HG02885 (cell line): ENCODE measurements at regions not wholly inside any gene's neighbourhood (a gene's known extent, or its start where the extent isn't known, plus 50 kb on each side); places are given as distances from the start of the nearest gene placed in this dataset.
A peak's percentile ranks its signal among the peaks of the same experiment; 100 is the strongest.
"Not testable (repeated sequence)": the region's sequence is repeated elsewhere in the genome, so short reads cannot be mapped to it uniquely, and the experiment has no call there.

ENCODE experiments used
- ATAC-seq: cut with Tn5 transposase; IDR thresholded peaks from one replicate; pipeline ENCODE4 v1.9.1; 2021; ENCODE audit warnings: mild to moderate bottlenecking; ENCODE audit not compliant: unreplicated experiment, poor library complexity

DNA sequence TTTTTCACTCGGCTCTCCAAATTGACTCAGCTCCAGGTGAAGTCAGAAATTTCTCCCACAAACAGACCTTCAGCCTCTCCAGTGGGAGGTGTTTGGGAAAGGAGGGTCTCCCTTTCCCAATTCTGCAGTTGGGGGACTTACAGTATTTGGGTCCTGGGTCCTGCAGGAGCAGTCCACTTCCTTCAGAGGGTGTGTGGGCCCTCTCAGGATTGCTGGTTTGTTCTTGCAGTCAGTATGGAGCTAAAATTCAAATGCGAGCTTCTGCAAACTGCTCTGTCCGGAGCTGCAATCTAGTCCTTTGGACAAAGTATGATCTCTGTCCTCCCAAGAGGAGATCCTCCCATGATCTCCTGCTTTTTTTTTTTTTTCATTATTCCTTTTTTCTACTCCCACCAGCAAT is 87.9 kb upstream of the MSTN start:
- no peak for ATAC-seq

- no peak for ATAC-seq
Observed at GRCh38 chr2:190149908-190150307, 87.4 kb upstream of the MSTN start.

- no peak for ATAC-seq
Observed at GRCh38 chr2:190149200-190149599, 86.7 kb upstream of the MSTN start.

GRCh38 chr2:190146109-190146508 is 83.6 kb upstream of the MSTN start:
- ATAC-seq: not testable (repeated sequence)

DNA sequence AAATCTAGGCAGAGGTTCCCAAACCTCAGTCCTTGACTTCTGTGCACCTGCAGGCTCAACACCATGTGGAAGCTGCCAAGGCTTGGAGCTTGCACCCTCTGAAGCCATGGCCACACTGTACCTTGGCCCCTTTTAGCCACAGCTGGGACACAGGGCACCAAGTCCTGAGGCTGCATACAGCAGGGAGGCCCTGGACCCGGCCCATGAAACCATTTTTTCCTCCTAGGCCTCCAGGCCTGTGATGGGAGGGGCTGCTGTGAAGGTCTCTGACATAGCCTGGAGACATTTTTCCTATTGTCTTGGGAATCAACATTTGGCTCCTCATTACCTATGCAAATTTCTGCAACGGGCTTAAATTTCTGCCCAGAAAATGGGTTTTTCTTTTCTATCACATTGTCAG is 77.9 kb upstream of the MSTN start:
- not testable (repeated sequence) for ATAC-seq

- ATAC-seq: no peak
Observed at GRCh38 chr2:190139371-190139770, 76.8 kb upstream of the MSTN start.

- no peak for ATAC-seq
Observed at GRCh38 chr2:190138032-190138431, 75.5 kb upstream of the MSTN start.

DNA sequence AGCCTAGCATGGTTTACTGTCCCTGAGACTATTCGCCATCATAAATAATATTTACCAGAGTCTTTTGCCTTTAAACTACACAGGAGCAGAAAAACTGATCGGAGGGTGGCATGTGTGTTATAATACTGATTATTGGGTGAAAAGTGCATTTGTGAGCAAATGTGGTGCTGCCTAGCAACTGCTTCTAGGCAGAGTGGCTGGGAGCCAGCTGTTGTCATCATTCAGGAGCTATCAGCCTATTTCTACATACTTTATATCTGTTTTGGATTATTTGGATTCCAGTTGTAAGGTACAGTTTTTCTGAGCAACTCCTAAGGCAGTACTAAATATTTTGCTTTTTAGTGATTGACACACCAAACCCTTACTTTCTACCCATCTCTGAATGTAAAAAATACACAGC is 75.0 kb upstream of the MSTN start:
- ATAC-seq: no peak

- no peak for ATAC-seq
Observed at GRCh38 chr2:190136825-190137224, 74.3 kb upstream of the MSTN start.

DNA sequence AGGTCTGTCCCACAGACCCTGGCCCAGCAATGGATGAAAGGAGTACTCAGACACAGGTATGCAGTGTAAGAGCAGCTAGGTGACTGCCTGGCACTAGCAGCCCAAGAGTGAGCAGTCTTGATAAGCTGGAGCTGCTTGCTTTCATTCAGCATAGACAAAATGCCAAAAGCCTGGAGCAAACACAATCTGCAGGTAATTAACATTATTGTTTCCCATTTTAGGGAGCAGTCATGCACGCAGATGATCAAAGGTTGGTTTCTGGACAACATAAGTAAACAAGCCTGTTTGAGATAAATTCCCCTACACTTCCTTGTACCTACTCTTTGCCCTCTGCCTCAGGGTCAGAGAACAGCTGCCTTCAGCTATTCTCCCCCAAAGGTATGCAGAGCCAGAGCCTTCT is 73.7 kb upstream of the MSTN start:
- ATAC-seq: no peak

GRCh38 chr2:190129421-190130199 is 67.1 kb upstream of the MSTN start:
- no peak for ATAC-seq

- ATAC-seq: no peak
Observed at GRCh38 chr2:190127651-190128050, 65.1 kb upstream of the MSTN start.

DNA sequence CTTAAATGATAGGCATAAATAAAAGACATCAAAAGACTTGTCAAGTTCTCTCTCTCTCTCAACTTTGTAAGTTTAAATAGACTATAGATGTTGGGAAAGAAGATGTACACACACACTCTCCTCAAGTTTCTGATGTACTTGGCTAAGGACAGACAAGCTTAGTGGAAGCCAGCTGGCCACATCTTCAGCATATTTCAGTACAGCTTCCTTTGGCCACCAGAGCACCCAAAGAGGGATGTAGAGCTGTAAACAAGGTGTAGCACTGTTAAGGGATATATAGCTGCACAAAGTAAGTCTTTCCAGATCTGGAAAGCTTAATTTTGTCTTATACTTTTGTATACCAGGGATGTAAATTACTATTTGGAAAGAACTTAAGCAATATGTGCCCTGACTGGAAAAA is 64.3 kb upstream of the MSTN start:
- no peak for ATAC-seq

DNA sequence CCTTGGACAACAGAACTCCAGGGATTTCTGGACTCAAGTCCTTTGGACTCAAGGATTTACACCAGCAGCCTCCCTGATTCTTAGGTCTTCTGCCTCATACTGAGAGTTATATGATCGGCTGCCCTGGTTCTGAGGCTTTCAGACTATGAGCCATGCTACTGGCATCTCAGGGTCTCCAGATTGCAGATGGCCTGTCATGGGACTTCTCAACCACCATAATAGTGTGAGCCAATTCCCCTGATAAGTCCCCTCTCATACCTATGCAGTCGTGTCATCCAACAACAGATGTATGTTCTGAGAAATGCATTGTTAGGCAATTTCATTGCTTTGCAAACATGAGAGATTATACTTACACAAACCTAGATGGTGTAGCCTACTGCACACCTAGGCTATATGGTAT is 61.4 kb upstream of the MSTN start:
- no peak for ATAC-seq

DNA sequence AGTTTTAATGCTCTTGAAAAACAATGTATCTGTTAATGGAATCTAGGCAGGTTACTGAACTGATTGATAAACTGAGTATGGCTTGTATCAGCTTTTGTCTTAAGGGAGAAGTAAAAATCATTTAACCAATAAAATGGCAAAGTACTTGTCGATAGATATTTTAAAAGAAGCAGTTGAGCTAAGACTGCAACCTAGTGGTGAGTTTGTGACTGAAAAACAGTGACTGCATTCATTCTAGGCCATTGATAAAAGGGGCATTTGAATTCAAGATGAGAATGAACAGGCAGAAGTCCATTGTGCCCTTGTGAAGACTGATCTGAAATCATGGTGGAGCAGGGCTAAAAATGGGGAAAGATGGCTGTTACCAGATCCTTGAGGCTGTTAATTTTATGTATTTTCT is 59.4 kb upstream of the MSTN start:
- peak; percentile 58 for ATAC-seq

GRCh38 chr2:190121305-190121704 is 58.8 kb upstream of the MSTN start:
- ATAC-seq: no peak

DNA sequence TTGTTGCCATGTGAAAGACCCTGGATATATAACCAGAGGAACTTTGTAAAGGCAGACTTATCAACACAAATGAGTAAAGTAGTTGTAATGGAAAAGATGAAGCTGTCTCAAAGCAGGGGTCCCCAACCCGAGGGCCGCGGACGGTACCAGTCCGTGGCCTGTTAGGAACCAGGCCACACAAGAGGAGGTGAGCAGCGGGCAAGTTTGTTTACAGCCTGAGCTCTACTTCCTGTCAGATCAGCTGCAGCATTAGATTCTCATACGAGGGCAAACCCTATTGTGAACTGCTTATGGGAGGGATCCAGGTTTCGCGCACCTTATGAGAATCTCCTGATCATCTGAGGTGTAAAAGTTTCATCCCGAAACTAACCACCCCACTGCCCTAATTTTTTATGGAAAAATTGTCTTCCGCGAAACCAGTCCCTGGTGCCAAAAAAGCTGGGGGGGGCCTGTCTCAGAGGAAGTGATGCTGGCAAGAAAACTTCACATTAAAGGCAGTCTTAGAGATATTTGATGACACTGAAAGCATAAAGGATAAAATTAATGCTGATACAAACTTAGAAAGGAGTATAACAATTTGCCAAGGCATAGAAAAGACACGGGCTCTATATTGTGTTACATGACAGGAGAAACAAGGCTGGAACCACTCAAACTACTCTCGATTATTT is 57.5 kb upstream of the MSTN start:
- ATAC-seq: no peak

DNA sequence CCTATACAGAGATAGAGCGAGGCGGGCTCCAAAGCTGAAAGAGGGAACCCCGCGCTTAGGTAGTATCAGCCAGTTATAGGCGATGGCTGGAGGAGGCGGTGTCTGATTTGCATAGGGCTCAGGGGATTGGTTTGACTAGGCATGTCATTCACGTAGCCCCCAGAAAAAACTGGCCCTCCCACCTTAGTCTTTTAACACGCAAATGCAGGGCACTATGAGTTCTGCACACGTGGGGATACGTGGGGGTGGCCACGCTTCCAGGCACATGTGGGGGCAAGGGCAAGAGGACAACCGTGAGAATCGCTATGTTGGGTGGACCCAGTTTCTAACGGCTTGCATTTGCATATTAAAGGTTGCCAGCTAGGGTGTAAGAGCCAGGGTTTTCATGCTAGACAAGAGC is 56.7 kb upstream of the MSTN start:
- ATAC-seq: no peak

- ATAC-seq: no peak
Observed at GRCh38 chr2:190117305-190117704, 54.8 kb upstream of the MSTN start.

- no peak for ATAC-seq
Observed at GRCh38 chr2:190113000-190113399, 50.5 kb upstream of the MSTN start.
